H1 (cell line): ENCODE measurements at regions not wholly inside any gene's neighbourhood (a gene's known extent, or its start where the extent isn't known, plus 50 kb on each side); places are given as distances from the start of the nearest gene placed in this dataset.

Experiments
- CTCF ChIA-PET: fragments of 300-600 bp; sonication (Branson Sonifier 250); formaldehyde crosslinking; loops from one replicate; lab custom pipeline; 2021; ENCODE audit not compliant: partially characterized antibody; lab: Charles Lee
- POLR2A ChIA-PET: fragments of 300-600 bp; sonication (Branson Sonifier 250); formaldehyde crosslinking; loops from one replicate; lab custom pipeline; 2021; ENCODE audit warnings: inconsistent platforms; ENCODE audit not compliant: partially characterized antibody; lab: Charles Lee
- DNase-seq, 2 experiments: peaks; one replicate each; pipeline versions ENCODE4 v3.0.0 to v3.0.0-alpha.2; 2010 to 2022; ENCODE audit warnings: low spot score in 2 of 2, low read depth in 1 of 2, mixed read lengths in 1 of 2
- FAIRE-seq: peaks from 2 replicates; lab custom pipeline; 2011; peaks lifted over from hg19 to GRCh38; lab: Jason Lieb, UNC
- H2AFZ ChIP-seq: 2 replicates; pipeline ENCODE4 v1.8.1; 2012; ENCODE audit warnings: low read length, inconsistent platforms
- H2AK5ac ChIP-seq: 2 replicates; pipeline ENCODE4 v1.6.1; 2013; ENCODE audit warnings: low read depth, low read length
- H2BK120ac ChIP-seq: replicated peaks from 2 replicates; pipeline ENCODE3; 2013; ENCODE audit warnings: low read depth, low read length, inconsistent platforms
- H2BK12ac ChIP-seq: 2 replicates; pipeline ENCODE4 v1.6.1; 2013; ENCODE audit warnings: low read depth, low read length
- H2BK15ac ChIP-seq: 2 replicates; pipeline ENCODE4 v1.6.1; 2013; ENCODE audit warnings: low read length
- H2BK20ac ChIP-seq: 2 replicates; pipeline ENCODE4 v1.6.1; 2013; ENCODE audit warnings: low read length
- H2BK5ac ChIP-seq: 2 replicates; pipeline ENCODE4 v1.6.1; 2013; ENCODE audit warnings: low read depth, low read length
- H3K14ac ChIP-seq: 2 replicates; pipeline ENCODE4 v1.6.1; 2013; ENCODE audit warnings: inconsistent platforms; ENCODE audit not compliant: insufficient read length
- H3K18ac ChIP-seq: 2 replicates; pipeline ENCODE4 v1.6.1; 2013; ENCODE audit warnings: low read length; ENCODE audit errors: extremely low read depth
- H3K23ac ChIP-seq: 2 replicates; pipeline ENCODE4 v1.6.1; 2013; ENCODE audit warnings: inconsistent platforms; ENCODE audit not compliant: insufficient read length
- H3K23me2 ChIP-seq: 2 replicates; pipeline ENCODE4 v1.6.1; 2013; ENCODE audit warnings: low read depth, low read length
- H3K27ac ChIP-seq: 2 replicates; pipeline ENCODE4 v1.6.1; 2011; ENCODE audit warnings: low read depth, low read length, inconsistent platforms
- H3K27me3 ChIP-seq, 4 experiments: replicated peaks in 1 of 4; 1 replicate in 1 of 4; 2 replicates in 3 of 4; pipeline versions ENCODE4 v1.6.1 to v1.8.1; 2011 to 2013; ENCODE audit warnings: low read length in 3 of 4, mild to moderate bottlenecking in 3 of 4, inconsistent platforms in 2 of 4, mixed read lengths in 2 of 4, moderate library complexity in 1 of 4; ENCODE audit not compliant: control insufficient read depth in 3 of 4, insufficient read depth in 3 of 4; ENCODE audit errors: extremely low read depth in 1 of 4
- H3K36me3 ChIP-seq, 4 experiments: 2 replicates each; pipeline versions ENCODE4 v1.6.1 to v1.8.1; 2011 to 2013; ENCODE audit warnings: mild to moderate bottlenecking in 4 of 4, low read length in 3 of 4, moderate library complexity in 2 of 4, control low read depth in 1 of 4, inconsistent platforms in 1 of 4; ENCODE audit not compliant: insufficient read depth in 4 of 4, control insufficient read depth in 2 of 4
- H3K4ac ChIP-seq: replicated peaks from 2 replicates; pipeline ENCODE3; 2013; ENCODE audit warnings: low read length, low read depth, mixed read lengths, inconsistent platforms; ENCODE audit not compliant: insufficient read length
- H3K4me1 ChIP-seq, 4 experiments: replicated peaks in 1 of 4; 1 replicate in 1 of 4; 2 replicates in 3 of 4; pipeline versions ENCODE4 v1.6.1 to v1.8.1; 2011 to 2013; ENCODE audit warnings: low read length in 3 of 4, inconsistent platforms in 2 of 4, mixed read lengths in 1 of 4; ENCODE audit not compliant: insufficient read depth in 4 of 4, control insufficient read depth in 3 of 4
- H3K4me2 ChIP-seq, 2 experiments: 2 replicates each; pipeline versions ENCODE4 v1.6.1 to v1.8.1; 2011 to 2013; ENCODE audit warnings: low read depth in 2 of 2, low read length in 2 of 2, control low read depth in 1 of 2, inconsistent platforms in 1 of 2, mild to moderate bottlenecking in 1 of 2; ENCODE audit not compliant: insufficient read depth in 1 of 2
- H3K4me3 ChIP-seq, 4 experiments: fragments of 200-600, 300-600 bp in 1 of 4; sonication (generic), shearing (Covaris generic), sonication (Bioruptor Twin) in 1 of 4; 2 replicates each; pipeline versions ENCODE4 v1.5.1 to v1.8.1; 2011 to 2016; ENCODE audit warnings: low read length in 4 of 4, low read depth in 3 of 4, control low read depth in 2 of 4, inconsistent platforms in 2 of 4, mild to moderate bottlenecking in 2 of 4, mixed read lengths in 1 of 4, moderate library complexity in 1 of 4; ENCODE audit not compliant: insufficient read depth in 2 of 4; ENCODE audit errors: extremely low read depth in 1 of 4
- H3K56ac ChIP-seq: replicated peaks from 2 replicates; pipeline ENCODE3; 2013; ENCODE audit warnings: low read depth, mild to moderate bottlenecking, mixed read lengths, low read length, inconsistent platforms; ENCODE audit not compliant: insufficient read length
- H3K79me1 ChIP-seq: 2 replicates; pipeline ENCODE4 v1.6.1; 2013; ENCODE audit warnings: low read depth, low read length, control low read depth
- H3K79me2 ChIP-seq, 2 experiments: 2 replicates each; pipeline versions ENCODE4 v1.6.1 to v1.8.1; 2012 to 2013; ENCODE audit warnings: low read length in 2 of 2, mild to moderate bottlenecking in 2 of 2, inconsistent platforms in 1 of 2; ENCODE audit not compliant: insufficient read depth in 2 of 2, control insufficient read depth in 1 of 2
- H3K9ac ChIP-seq, 4 experiments: replicated peaks in 1 of 4; 1 replicate in 1 of 4; 2 replicates in 3 of 4; pipeline versions ENCODE4 v1.6.1 to v1.8.1; 2011 to 2013; ENCODE audit warnings: low read depth in 3 of 4, low read length in 3 of 4, control low read depth in 2 of 4, mild to moderate bottlenecking in 2 of 4, moderate library complexity in 2 of 4, inconsistent platforms in 1 of 4; ENCODE audit errors: extremely low read depth in 1 of 4
- H3K9me3 ChIP-seq, 2 experiments: 2 replicates each; pipeline versions ENCODE4 v1.6.1 to v1.8.1; 2012 to 2013; ENCODE audit warnings: mild to moderate bottlenecking in 2 of 2, moderate library complexity in 2 of 2, control low read depth in 1 of 2, inconsistent platforms in 1 of 2, low read depth in 1 of 2, low read length in 1 of 2, mixed read lengths in 1 of 2; ENCODE audit not compliant: insufficient read depth in 2 of 2
- H4K20me1 ChIP-seq, 2 experiments: replicated peaks in 1 of 2; 2 replicates each; pipeline versions ENCODE3 to v1.8.1; 2011 to 2013; ENCODE audit warnings: inconsistent platforms in 2 of 2, low read length in 2 of 2, mild to moderate bottlenecking in 1 of 2; ENCODE audit not compliant: insufficient read depth in 2 of 2, control insufficient read depth in 1 of 2
- H4K5ac ChIP-seq: 2 replicates; pipeline ENCODE4 v1.6.1; 2013; ENCODE audit warnings: low read length, low read depth, mixed read lengths, inconsistent platforms; ENCODE audit not compliant: insufficient read length
- H4K8ac ChIP-seq: 2 replicates; pipeline ENCODE4 v1.8.0; 2013; ENCODE audit warnings: mild to moderate bottlenecking, moderate library complexity, low read length, inconsistent platforms; ENCODE audit not compliant: insufficient read depth; ENCODE audit errors: extremely low read depth
- H4K91ac ChIP-seq: replicated peaks from 2 replicates; pipeline ENCODE3; 2013; ENCODE audit warnings: low read length, mixed read lengths, inconsistent platforms; ENCODE audit not compliant: insufficient read length
- CBX8 ChIP-seq: fragments of 300-800, 300-1000 bp; sonication (generic); IDR thresholded peaks from 2 replicates; pipeline ENCODE4 v1.7.1; 2016; ENCODE audit warnings: low read depth, low read length, borderline replicate concordance
- CHD2 ChIP-seq: IDR thresholded peaks from 2 replicates; pipeline ENCODE4 v1.6.1; 2012; ENCODE audit warnings: low read length, improper control_type of control experiment
- FOSL1 ChIP-seq: IDR thresholded peaks from 2 replicates; pipeline ENCODE4 v1.6.1; 2011; ENCODE audit warnings: mild to moderate bottlenecking, low read depth, low read length, moderate library complexity; ENCODE audit not compliant: insufficient read depth
- KDM1A ChIP-seq: fragments of 200-600, 300-600 bp; sonication (generic); IDR thresholded peaks from 2 replicates; pipeline ENCODE4 v1.7.1; 2016; ENCODE audit warnings: mild to moderate bottlenecking, low read length, borderline replicate concordance
- MAFK ChIP-seq: IDR thresholded peaks from 2 replicates; pipeline ENCODE4 v1.6.1; 2012; ENCODE audit warnings: low read depth, mild to moderate bottlenecking, improper control_type of control experiment, low read length
- NANOG ChIP-seq: IDR thresholded peaks from 2 replicates; pipeline ENCODE4 v1.6.1; 2011; ENCODE audit warnings: low read length, low read depth, mild to moderate bottlenecking, inconsistent platforms; ENCODE audit not compliant: insufficient read depth, poor library complexity, severe bottlenecking
- RNF2 ChIP-seq: fragments of 200-900, 300-1000 bp; sonication (generic); IDR thresholded peaks from 2 replicates; pipeline ENCODE4 v1.7.1; 2016; ENCODE audit warnings: borderline replicate concordance, low read depth, mild to moderate bottlenecking, antibody characterized with exemption, low read length; ENCODE audit not compliant: poor library complexity, severe bottlenecking; ENCODE audit errors: missing control alignments
- SAP30 ChIP-seq: fragments of 300-600 bp; sonication (generic); IDR thresholded peaks from 2 replicates; pipeline ENCODE4 v1.7.1; 2012; ENCODE audit warnings: low read length, moderate library complexity, mild to moderate bottlenecking, inconsistent platforms; ENCODE audit not compliant: insufficient read depth, insufficient replicate concordance
- WGBS, 2 experiments: shearing (Covaris generic) in 1 of 2; methylation state at CpG; one replicate each; pipeline versions ENCODE4 v1.1.6 to v1.1.7; 2013 to 2015; ENCODE audit warnings: low lambda C conversion rate in 2 of 2, mixed read lengths in 2 of 2, inconsistent platforms in 1 of 2, low coverage in 1 of 2, missing lambda C conversion rate in 1 of 2; ENCODE audit not compliant: insufficient replicate concordance in 2 of 2, insufficient coverage in 1 of 2, insufficient read length in 1 of 2; ENCODE audit errors: extremely low coverage in 1 of 2, missing lambda C conversion rate in 1 of 2; 5-methylcytosine and 5-hydroxymethylcytosine counted together
- TF ChIP-seq, protein P1 (sequence below), 3 experiments: IDR thresholded peaks; 1 replicate in 2 of 3; 2 replicates in 1 of 3; pipeline versions ENCODE4 v1.5.1 to v1.6.1; 2011; ENCODE audit warnings: low read length in 3 of 3, mild to moderate bottlenecking in 3 of 3, inconsistent platforms in 2 of 3, low read depth in 1 of 3, moderate library complexity in 1 of 3; ENCODE audit not compliant: insufficient read depth in 1 of 3; ENCODE audit errors: control extremely low read depth in 1 of 3

DNA sequence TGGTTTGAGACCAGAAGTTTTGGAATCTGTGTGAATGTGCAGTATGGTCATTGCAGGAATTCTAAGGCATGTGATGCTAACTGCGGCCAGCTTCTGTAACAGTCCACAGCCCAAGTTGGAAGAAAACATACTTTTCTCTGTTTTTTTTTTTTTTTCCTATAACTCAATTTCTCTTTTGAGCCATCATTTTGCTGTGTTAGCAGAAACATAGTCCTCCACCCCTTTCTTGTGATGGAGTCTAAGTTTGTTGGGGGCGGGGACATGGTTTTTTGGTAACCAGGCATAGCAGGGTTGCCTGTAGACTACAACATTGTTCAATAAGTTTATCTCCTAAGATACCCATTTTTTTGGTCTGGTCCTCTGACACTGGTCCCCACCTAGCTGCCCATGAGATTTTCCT is 223.2 kb upstream of the ONECUT1 start:
- Histone ChIP-seq H2AK5ac (no peak overlapping the region), H3K4me2 (no peak overlapping the region), H3K27ac (no peak overlapping the region), H2BK15ac (no peak overlapping the region), H3K4me3 (no peak overlapping the region), H3K18ac (no peak overlapping the region), H4K8ac (no peak overlapping the region), H3K9me3 (no peaks in the 10 kb centered on the region), H3K9ac (no peak overlapping the region), H2BK12ac (no peak overlapping the region), H3K27me3 (no peaks in the 10 kb centered on the region), H2BK5ac (no peak overlapping the region), H2AFZ (no peak overlapping the region), H3K56ac (no peak overlapping the region), H3K4ac (no peak overlapping the region), H3K23me2 (peaks cover 1% of the 10 kb centered on the region; the same call in 1 of the 2 replicates), H3K36me3 (no peaks in the 10 kb centered on the region), H3K23ac (no peak overlapping the region), H4K5ac (no peak overlapping the region), H3K79me2 (no peaks in the 10 kb centered on the region), H4K91ac (no peak overlapping the region), H2BK120ac (no peak overlapping the region), H3K4me1 (no peaks in the 10 kb centered on the region), H2BK20ac (no peak overlapping the region), H3K14ac (no peak overlapping the region), H4K20me1 (no peaks in the 10 kb centered on the region), H3K79me1 (no peaks in the 10 kb centered on the region)
- TF ChIP-seq SAP30: no peak
- no peak for TF ChIP-seq KDM1A
- no peak for TF ChIP-seq MAFK
- no peak for TF ChIP-seq NANOG
- TF ChIP-seq FOSL1: no peak
- no peak for TF ChIP-seq RNF2
- TF ChIP-seq, protein P1, sequence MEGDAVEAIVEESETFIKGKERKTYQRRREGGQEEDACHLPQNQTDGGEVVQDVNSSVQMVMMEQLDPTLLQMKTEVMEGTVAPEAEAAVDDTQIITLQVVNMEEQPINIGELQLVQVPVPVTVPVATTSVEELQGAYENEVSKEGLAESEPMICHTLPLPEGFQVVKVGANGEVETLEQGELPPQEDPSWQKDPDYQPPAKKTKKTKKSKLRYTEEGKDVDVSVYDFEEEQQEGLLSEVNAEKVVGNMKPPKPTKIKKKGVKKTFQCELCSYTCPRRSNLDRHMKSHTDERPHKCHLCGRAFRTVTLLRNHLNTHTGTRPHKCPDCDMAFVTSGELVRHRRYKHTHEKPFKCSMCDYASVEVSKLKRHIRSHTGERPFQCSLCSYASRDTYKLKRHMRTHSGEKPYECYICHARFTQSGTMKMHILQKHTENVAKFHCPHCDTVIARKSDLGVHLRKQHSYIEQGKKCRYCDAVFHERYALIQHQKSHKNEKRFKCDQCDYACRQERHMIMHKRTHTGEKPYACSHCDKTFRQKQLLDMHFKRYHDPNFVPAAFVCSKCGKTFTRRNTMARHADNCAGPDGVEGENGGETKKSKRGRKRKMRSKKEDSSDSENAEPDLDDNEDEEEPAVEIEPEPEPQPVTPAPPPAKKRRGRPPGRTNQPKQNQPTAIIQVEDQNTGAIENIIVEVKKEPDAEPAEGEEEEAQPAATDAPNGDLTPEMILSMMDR (IDR thresholded peaks at IDR 0.05; ENCODE audit: control extremely low read depth in 1 of 3, insufficient read depth in 1 of 3, low read depth in 1 of 3, low read length in 3 of 3): no peak
- TF ChIP-seq CHD2: no peak
- no peak for TF ChIP-seq CBX8
- DNase-seq (no peak), FAIRE-seq (no peak)
- ChIA-PET CTCF (no interaction called here), POLR2A (no interaction called here)
- 86% methylated on average over 2 of the region's 2 CpGs; no CpG with 5 or more reads in 1 of the 2 experiments for WGBS, 2 experiments
